Breast epithelium (tissue), 4 donors: ENCODE measurements at regions not wholly inside any gene's neighbourhood (a gene's known extent, or its start where the extent isn't known, plus 50 kb on each side); places are given as distances from the start of the nearest gene placed in this dataset.

Source experiments
- DNase-seq, 2 donors: peaks; one replicate each; pipeline ENCODE4 v3.0.0-alpha.2; 2019; ENCODE audit warnings: low spot score in 2 of 2
- H3K27ac ChIP-seq, 2 donors: fragments of 200-600 bp; sonication (generic) in 1 of 2; one replicate each; pipeline ENCODE4 v1.5.1; 2016 to 2019; ENCODE audit warnings: mild to moderate bottlenecking in 1 of 2
- H3K27me3 ChIP-seq, 2 donors: fragments of 200-600 bp; sonication (generic) in 1 of 2; one replicate each; pipeline versions ENCODE4 v1.5.1 to v1.6.0; 2017 to 2019; ENCODE audit warnings: control low read depth in 1 of 2, mild to moderate bottlenecking in 1 of 2
- H3K36me3 ChIP-seq: fragments of 200-600 bp; one replicate; pipeline ENCODE4 v1.5.1; 2019
- H3K4me1 ChIP-seq, 2 donors: fragments of 200-600 bp; sonication (generic); one replicate each; pipeline ENCODE4 v1.5.1; 2016 to 2019; ENCODE audit warnings: control low read depth in 1 of 2
- H3K4me3 ChIP-seq, 3 donors: fragments of 200-600 bp; sonication (generic); 1 replicate in 2 of 3; 2 replicates in 1 of 3; pipeline ENCODE4 v1.5.1; 2016 to 2019; ENCODE audit warnings: mild to moderate bottlenecking in 3 of 3, moderate library complexity in 2 of 3
- H3K9me3 ChIP-seq, 2 donors: fragments of 200-600 bp; sonication (generic) in 1 of 2; one replicate each; pipeline ENCODE4 v1.5.1; 2016 to 2019; ENCODE audit warnings: control low read depth in 1 of 2
- CTCF ChIP-seq, 3 donors: fragments of 450-650 bp; IDR thresholded peaks; one replicate each; pipeline ENCODE4 v1.5.1; 2016 to 2017; ENCODE audit warnings: antibody characterized with exemption in 3 of 3, mild to moderate bottlenecking in 3 of 3, moderate library complexity in 3 of 3
- POLR2A ChIP-seq: fragments of 450-650 bp; IDR thresholded peaks from one replicate; pipeline ENCODE4 v1.6.1; 2016; ENCODE audit warnings: antibody characterized with exemption, mild to moderate bottlenecking, moderate library complexity
- POLR2AphosphoS5 ChIP-seq, 3 donors: sonication (generic); formaldehyde crosslinking; IDR thresholded peaks; one replicate each; pipeline ENCODE4 v1.6.1; 2017; ENCODE audit warnings: antibody characterized with exemption in 3 of 3
- intact Hi-C: fragments of 100-400 bp; cut with DNase I; formaldehyde crosslinking; loops from one replicate; pipeline ENCODE4 v1.15.1; 2023; ENCODE audit warnings: low total_unique reads

GRCh38 chr7:63039882-63040281 is 958.8 kb upstream of the ZNF722 start:
- Histone ChIP-seq H3K4me3 (no peak overlapping the region), H3K9me3 (peaks cover 26 to 74% of the 10 kb centered on the region in 2 donors), H3K4me1 (no peaks in the 10 kb centered on the region), H3K27me3 (no peaks in the 10 kb centered on the region), H3K36me3 (no peaks in the 10 kb centered on the region), H3K27ac (no peak overlapping the region)
- TF ChIP-seq POLR2AphosphoS5 (IDR thresholded peaks at IDR 0.05) (no peak), CTCF (IDR thresholded peaks at IDR 0.05) (no peak), POLR2A (no peak)
- no peak for DNase-seq
- intact Hi-C loops: no loop called here

DNA sequence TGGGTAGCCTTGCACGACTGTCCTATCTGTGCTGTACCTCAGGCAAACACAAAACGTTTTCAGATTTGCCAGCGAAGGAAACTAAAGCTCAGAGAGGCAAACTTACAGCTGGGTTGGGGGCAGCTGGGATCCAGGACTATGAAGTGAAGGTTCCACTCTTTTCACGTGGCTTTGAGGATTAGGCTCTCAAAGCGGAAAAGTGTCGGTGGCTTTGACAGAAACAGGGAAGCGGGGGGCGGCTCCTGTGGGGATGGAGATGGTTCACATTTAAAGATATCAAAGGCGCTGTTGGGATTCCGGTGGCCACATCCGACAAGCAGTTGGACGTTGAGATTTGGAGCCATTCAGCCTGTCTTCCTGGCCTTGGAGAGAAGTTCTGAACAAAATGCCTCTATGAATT is 958.3 kb upstream of the ZNF722 start:
- intact Hi-C loops: no loop called here
- Histone ChIP-seq H3K27ac (no peak overlapping the region), H3K27me3 (no peaks in the 10 kb centered on the region), H3K9me3 (peaks cover 24 to 74% of the 10 kb centered on the region in 2 donors), H3K4me3 (no peak overlapping the region), H3K4me1 (no peaks in the 10 kb centered on the region), H3K36me3 (no peaks in the 10 kb centered on the region)
- DNase-seq: no peak
- TF ChIP-seq CTCF (IDR thresholded peaks at IDR 0.05) (no peak), POLR2A (no peak), POLR2AphosphoS5 (IDR thresholded peaks at IDR 0.05) (no peak)

DNA sequence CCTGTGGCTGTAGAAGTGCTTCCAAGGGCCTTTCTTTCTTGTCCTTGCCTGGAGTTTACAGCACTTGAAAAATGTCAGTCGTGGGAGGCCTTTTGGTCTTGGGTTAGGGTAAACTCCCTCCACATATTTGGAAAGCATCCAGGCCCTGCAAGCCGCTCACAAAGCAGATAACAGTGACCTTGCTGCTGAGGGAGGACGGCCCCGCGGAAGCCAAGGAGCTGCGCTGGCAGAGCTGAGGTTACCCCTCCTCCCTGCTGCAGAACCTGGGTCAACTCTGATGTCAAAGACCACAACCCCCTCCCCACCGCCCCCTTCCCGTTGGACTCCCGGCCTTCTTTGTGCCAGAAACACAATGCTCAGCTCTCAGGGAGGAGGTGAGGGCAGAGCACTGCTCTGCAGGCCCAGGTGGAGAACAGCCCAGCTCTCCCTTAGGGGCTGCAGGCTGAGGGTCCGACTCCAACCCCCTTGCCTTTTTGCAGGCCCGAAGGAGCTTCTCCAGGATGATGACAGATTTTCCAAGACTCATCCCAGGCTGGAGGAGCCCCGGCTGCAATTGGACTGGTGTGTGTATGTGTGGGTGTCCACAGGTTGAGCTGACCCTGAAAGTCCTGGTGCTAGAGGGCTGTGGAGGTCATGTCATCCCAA is 957.6 kb upstream of the ZNF722 start:
- TF ChIP-seq POLR2AphosphoS5 (IDR thresholded peaks at IDR 0.05) (no peak), POLR2A (no peak), CTCF (IDR thresholded peaks at IDR 0.05) (no peak)
- H3K4me3 ChIP-seq: no peak overlapping the region
- DNase-seq: no peak
- no peaks in the 10 kb centered on the region for H3K27me3 ChIP-seq
- H3K4me1 ChIP-seq: no peaks in the 10 kb centered on the region
- H3K27ac ChIP-seq: no peak overlapping the region
- peaks cover 23 to 70% of the 10 kb centered on the region in 2 donors for H3K9me3 ChIP-seq
- intact Hi-C loops: no loop called here
- H3K36me3 ChIP-seq: no peaks in the 10 kb centered on the region

GRCh38 chr7:63041786-63042185 is 956.9 kb upstream of the ZNF722 start:
- H3K9me3 ChIP-seq: peaks cover 27 to 70% of the 10 kb centered on the region in 2 donors
- H3K36me3 ChIP-seq: no peaks in the 10 kb centered on the region
- no peak overlapping the region for H3K4me3 ChIP-seq
- H3K27ac ChIP-seq: no peak overlapping the region
- no peaks in the 10 kb centered on the region for H3K27me3 ChIP-seq
- H3K4me1 ChIP-seq: no peaks in the 10 kb centered on the region
- TF ChIP-seq POLR2A: no peak
- no peak for TF ChIP-seq CTCF (IDR thresholded peaks at IDR 0.05)
- no peak for TF ChIP-seq POLR2AphosphoS5 (IDR thresholded peaks at IDR 0.05)
- DNase-seq: no peak
- intact Hi-C loops: no loop called here

- Histone ChIP-seq H3K36me3 (no peaks in the 10 kb centered on the region), H3K4me3 (no peak overlapping the region), H3K4me1 (no peaks in the 10 kb centered on the region), H3K9me3 (peaks cover 27 to 70% of the 10 kb centered on the region in 2 donors), H3K27ac (no peak overlapping the region), H3K27me3 (no peaks in the 10 kb centered on the region)
- DNase-seq: no peak
- intact Hi-C loops: no loop called here
- TF ChIP-seq POLR2AphosphoS5 (IDR thresholded peaks at IDR 0.05) (no peak), CTCF (IDR thresholded peaks at IDR 0.05) (no peak), POLR2A (no peak)
These were observed 955.7 kb upstream of the ZNF722 start for GRCh38 chr7:63042730-63043511.
